Breast epithelium (tissue), 4 donors: ENCODE measurements at regions not wholly inside any gene's neighbourhood (a gene's known extent, or its start where the extent isn't known, plus 50 kb on each side); places are given as distances from the start of the nearest gene placed in this dataset.
"Not testable (repeated sequence)": the region's sequence is repeated elsewhere in the genome, so short reads cannot be mapped to it uniquely, and the experiment has no call there.

ENCODE experiments used
- DNase-seq, 2 donors: peaks; one replicate each; pipeline ENCODE4 v3.0.0-alpha.2; 2019; ENCODE audit warnings: low spot score in 2 of 2
- H3K27ac ChIP-seq, 2 donors: fragments of 200-600 bp; sonication (generic) in 1 of 2; one replicate each; pipeline ENCODE4 v1.5.1; 2016 to 2019; ENCODE audit warnings: mild to moderate bottlenecking in 1 of 2
- H3K27me3 ChIP-seq, 2 donors: fragments of 200-600 bp; sonication (generic) in 1 of 2; one replicate each; pipeline versions ENCODE4 v1.5.1 to v1.6.0; 2017 to 2019; ENCODE audit warnings: control low read depth in 1 of 2, mild to moderate bottlenecking in 1 of 2
- H3K36me3 ChIP-seq: fragments of 200-600 bp; one replicate; pipeline ENCODE4 v1.5.1; 2019
- H3K4me1 ChIP-seq, 2 donors: fragments of 200-600 bp; sonication (generic); one replicate each; pipeline ENCODE4 v1.5.1; 2016 to 2019; ENCODE audit warnings: control low read depth in 1 of 2
- H3K4me3 ChIP-seq, 3 donors: fragments of 200-600 bp; sonication (generic); 1 replicate in 2 of 3; 2 replicates in 1 of 3; pipeline ENCODE4 v1.5.1; 2016 to 2019; ENCODE audit warnings: mild to moderate bottlenecking in 3 of 3, moderate library complexity in 2 of 3
- H3K9me3 ChIP-seq, 2 donors: fragments of 200-600 bp; sonication (generic) in 1 of 2; one replicate each; pipeline ENCODE4 v1.5.1; 2016 to 2019; ENCODE audit warnings: control low read depth in 1 of 2
- CTCF ChIP-seq, 3 donors: fragments of 450-650 bp; IDR thresholded peaks; one replicate each; pipeline ENCODE4 v1.5.1; 2016 to 2017; ENCODE audit warnings: antibody characterized with exemption in 3 of 3, mild to moderate bottlenecking in 3 of 3, moderate library complexity in 3 of 3
- POLR2A ChIP-seq: fragments of 450-650 bp; IDR thresholded peaks from one replicate; pipeline ENCODE4 v1.6.1; 2016; ENCODE audit warnings: antibody characterized with exemption, mild to moderate bottlenecking, moderate library complexity
- POLR2AphosphoS5 ChIP-seq, 3 donors: sonication (generic); formaldehyde crosslinking; IDR thresholded peaks; one replicate each; pipeline ENCODE4 v1.6.1; 2017; ENCODE audit warnings: antibody characterized with exemption in 3 of 3
- intact Hi-C: fragments of 100-400 bp; cut with DNase I; formaldehyde crosslinking; loops from one replicate; pipeline ENCODE4 v1.15.1; 2023; ENCODE audit warnings: low total_unique reads

- TF ChIP-seq CTCF (IDR thresholded peaks at IDR 0.05) (no peak), POLR2A (no peak), POLR2AphosphoS5 (IDR thresholded peaks at IDR 0.05) (no peak)
- DNase-seq, result no peak
- intact Hi-C loops, result no loop called here
- H3K4me3 ChIP-seq, result no peak overlapping the region
- H3K4me1 ChIP-seq, result no peaks in the 10 kb centered on the region
- H3K36me3 ChIP-seq, result no peaks in the 10 kb centered on the region
- H3K9me3 ChIP-seq, result no peaks in the 10 kb centered on the region
- H3K27ac ChIP-seq, result no peak overlapping the region
- H3K27me3 ChIP-seq, result no peaks in the 10 kb centered on the region
Measured at GRCh38 chr4:116537828-116538227, 547.5 kb downstream of the TRAM1L1 start.

GRCh38 chr4:116536024-116536423 is 549.4 kb downstream of the TRAM1L1 start:
- intact Hi-C loops, H3K36me3 ChIP-seq, H3K27ac ChIP-seq, H3K27me3 ChIP-seq, DNase-seq, H3K4me3 ChIP-seq, H3K9me3 ChIP-seq, H3K4me1 ChIP-seq: not testable (repeated sequence)

GRCh38 chr4:116531870-116532269 is 553.5 kb downstream of the TRAM1L1 start:
- H3K27me3 ChIP-seq, result no peaks in the 10 kb centered on the region
- no peaks in the 10 kb centered on the region for H3K4me1 ChIP-seq
- H3K36me3 ChIP-seq, result no peaks in the 10 kb centered on the region
- intact Hi-C loops, result no loop called here
- H3K4me3 ChIP-seq, result no peak overlapping the region
- H3K27ac ChIP-seq, result no peak overlapping the region
- no peaks in the 10 kb centered on the region for H3K9me3 ChIP-seq
- TF ChIP-seq POLR2AphosphoS5 (IDR thresholded peaks at IDR 0.05) (no peak), POLR2A (no peak), CTCF (IDR thresholded peaks at IDR 0.05) (no peak)
- DNase-seq, result no peak

GRCh38 chr4:116531026-116531425 is 554.4 kb downstream of the TRAM1L1 start:
- DNase-seq, result no peak
- H3K27ac ChIP-seq, result no peak overlapping the region
- H3K4me3 ChIP-seq, result no peak overlapping the region
- no peaks in the 10 kb centered on the region for H3K4me1 ChIP-seq
- intact Hi-C loops, result no loop called here
- H3K27me3 ChIP-seq, result no peaks in the 10 kb centered on the region
- no peaks in the 10 kb centered on the region for H3K36me3 ChIP-seq
- TF ChIP-seq POLR2AphosphoS5 (IDR thresholded peaks at IDR 0.05), result no peak
- no peak for TF ChIP-seq CTCF (IDR thresholded peaks at IDR 0.05)
- no peak for TF ChIP-seq POLR2A
- H3K9me3 ChIP-seq, result no peaks in the 10 kb centered on the region

GRCh38 chr4:116530048-116530447 is 555.3 kb downstream of the TRAM1L1 start:
- intact Hi-C loops, result no loop called here
- TF ChIP-seq CTCF (IDR thresholded peaks at IDR 0.05) (no peak), POLR2A (no peak), POLR2AphosphoS5 (IDR thresholded peaks at IDR 0.05) (no peak)
- Histone ChIP-seq H3K4me3 (no peak overlapping the region), H3K36me3 (no peaks in the 10 kb centered on the region), H3K4me1 (no peaks in the 10 kb centered on the region), H3K27me3 (no peaks in the 10 kb centered on the region), H3K9me3 (no peaks in the 10 kb centered on the region), H3K27ac (no peak overlapping the region)
- no peak for DNase-seq

- no peak overlapping the region for H3K4me3 ChIP-seq
- no peak overlapping the region for H3K27ac ChIP-seq
- H3K4me1 ChIP-seq, result no peaks in the 10 kb centered on the region
- H3K27me3 ChIP-seq, result no peaks in the 10 kb centered on the region
- TF ChIP-seq POLR2A (no peak), POLR2AphosphoS5 (IDR thresholded peaks at IDR 0.05) (no peak), CTCF (IDR thresholded peaks at IDR 0.05) (no peak)
- no peaks in the 10 kb centered on the region for H3K9me3 ChIP-seq
- DNase-seq, result no peak
- intact Hi-C loops, result no loop called here
- no peaks in the 10 kb centered on the region for H3K36me3 ChIP-seq
Measured at GRCh38 chr4:116529129-116529528, 556.2 kb downstream of the TRAM1L1 start.
